ENCODE measurements at regions not wholly inside any gene's neighbourhood (a gene's known extent, or its start where the extent isn't known, plus 50 kb on each side); places are given as distances from the start of the nearest gene placed in this dataset.

- TF ChIP-seq CTCF (IDR thresholded peaks at IDR 0.05; ENCODE audit: insufficient read depth, low read length, poor library complexity, severe bottlenecking) = no peak
- H3K36me3 ChIP-seq (ENCODE audit: control insufficient read depth, insufficient read depth, low read length) = no peaks in the 10 kb centered on the region
- no peak overlapping the region for H3K4me3 ChIP-seq (replicated peaks; ENCODE audit: low read depth, low read length)
- no peak for DNase-seq (ENCODE audit: extremely low read depth, insufficient read length)
- H3K27me3 ChIP-seq (replicated peaks; ENCODE audit: control insufficient read depth, insufficient read depth, low read length) = no peaks in the 10 kb centered on the region
Measured at GRCh38 chr6:164356814-164357213, 942.3 kb downstream of the QKI start.

GRCh38 chr6:164347455-164347854, 932.9 kb downstream of the QKI start:
- no peaks in the 10 kb centered on the region for H3K36me3 ChIP-seq (ENCODE audit: control insufficient read depth, insufficient read depth, low read length)
- DNase-seq (ENCODE audit: extremely low read depth, insufficient read length) = no peak
- H3K4me3 ChIP-seq (replicated peaks; ENCODE audit: low read depth, low read length) = no peak overlapping the region
- no peak for TF ChIP-seq CTCF (IDR thresholded peaks at IDR 0.05; ENCODE audit: insufficient read depth, low read length, poor library complexity, severe bottlenecking)
- H3K27me3 ChIP-seq (replicated peaks; ENCODE audit: control insufficient read depth, insufficient read depth, low read length) = no peaks in the 10 kb centered on the region

GRCh38 chr6:164346631-164347030, 932.1 kb downstream of the QKI start:
- no peak for TF ChIP-seq CTCF (IDR thresholded peaks at IDR 0.05; ENCODE audit: insufficient read depth, low read length, poor library complexity, severe bottlenecking)
- DNase-seq (ENCODE audit: extremely low read depth, insufficient read length) = no peak

GRCh38 chr6:164345806-164346496, 931.4 kb downstream of the QKI start:
- Histone ChIP-seq H3K36me3 (ENCODE audit: control insufficient read depth, insufficient read depth, low read length) (no peaks in the 10 kb centered on the region), H3K4me3 (replicated peaks; ENCODE audit: low read depth, low read length) (no peak overlapping the region), H3K27me3 (replicated peaks; ENCODE audit: control insufficient read depth, insufficient read depth, low read length) (no peaks in the 10 kb centered on the region)
- no peak for TF ChIP-seq CTCF (IDR thresholded peaks at IDR 0.05; ENCODE audit: insufficient read depth, low read length, poor library complexity, severe bottlenecking)
- DNase-seq (ENCODE audit: extremely low read depth, insufficient read length) = no peak

More at GRCh38 chr6:164346631-164347030, 932.1 kb downstream of the QKI start:
- no peaks in the 10 kb centered on the region for H3K27me3 ChIP-seq (replicated peaks; ENCODE audit: control insufficient read depth, insufficient read depth, low read length)
- H3K4me3 ChIP-seq (replicated peaks; ENCODE audit: low read depth, low read length) = no peak overlapping the region
- no peaks in the 10 kb centered on the region for H3K36me3 ChIP-seq (ENCODE audit: control insufficient read depth, insufficient read depth, low read length)

- TF ChIP-seq CTCF (IDR thresholded peaks at IDR 0.05; ENCODE audit: insufficient read depth, low read length, poor library complexity, severe bottlenecking) = no peak
- no peaks in the 10 kb centered on the region for H3K36me3 ChIP-seq (ENCODE audit: control insufficient read depth, insufficient read depth, low read length)
- H3K27me3 ChIP-seq (replicated peaks; ENCODE audit: control insufficient read depth, insufficient read depth, low read length) = no peaks in the 10 kb centered on the region
- no peak overlapping the region for H3K4me3 ChIP-seq (replicated peaks; ENCODE audit: low read depth, low read length)
- DNase-seq (ENCODE audit: extremely low read depth, insufficient read length) = no peak
Measured at GRCh38 chr6:164345327-164345726, 930.8 kb downstream of the QKI start.

Data from GM06990 (cell line).